ENCODE measurements at regions not wholly inside any gene's neighbourhood (a gene's known extent, or its start where the extent isn't known, plus 50 kb on each side); places are given as distances from the start of the nearest gene placed in this dataset.

DNA sequence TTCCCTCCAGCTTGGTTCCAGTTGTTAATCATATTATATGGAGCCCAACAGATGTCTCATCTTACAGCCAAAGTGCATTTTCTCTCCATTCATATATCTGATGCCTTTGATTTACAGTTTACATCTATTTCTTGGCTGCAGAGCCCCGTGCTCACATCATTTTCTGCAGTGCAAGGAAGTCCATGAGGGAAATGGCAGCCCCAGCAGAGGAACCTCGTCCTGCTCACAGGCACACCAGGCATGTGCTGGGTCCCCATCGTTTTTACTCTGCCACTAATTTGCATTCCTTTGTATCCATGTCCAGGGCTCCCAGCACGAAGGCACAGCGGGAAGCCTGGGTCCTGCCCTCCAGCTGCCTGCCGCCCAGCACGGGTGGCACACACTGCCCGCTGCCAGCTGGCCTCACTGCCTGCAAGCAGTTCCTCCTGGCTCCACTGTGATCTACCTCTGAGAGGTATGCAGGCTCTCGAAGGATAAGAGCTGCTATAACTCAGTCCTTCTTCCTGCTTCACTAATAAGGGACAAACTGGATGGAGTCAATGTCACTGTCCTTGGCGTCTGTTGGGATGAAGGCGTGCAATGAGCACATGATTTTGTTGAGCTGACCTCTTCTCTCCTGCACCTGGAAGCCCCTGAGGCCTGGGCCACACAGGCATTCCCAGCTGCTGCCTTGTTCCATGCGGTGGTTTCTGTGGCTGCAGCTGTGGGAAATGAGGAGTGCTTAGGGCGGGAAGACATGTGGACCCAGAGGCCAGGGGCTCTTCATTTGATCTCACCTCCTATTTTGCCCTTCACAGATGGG, 583.6 kb upstream of the MGMT start:
- intact Hi-C loops (cut with micrococcal nuclease): no loop called here

- intact Hi-C loops (cut with micrococcal nuclease): no loop called here
Observed at GRCh38 chr10:128884033-128884425, 583.0 kb upstream of the MGMT start.

GRCh38 chr10:128884496-128885072, 582.5 kb upstream of the MGMT start:
- intact Hi-C loops (cut with micrococcal nuclease): no loop called here

DNA sequence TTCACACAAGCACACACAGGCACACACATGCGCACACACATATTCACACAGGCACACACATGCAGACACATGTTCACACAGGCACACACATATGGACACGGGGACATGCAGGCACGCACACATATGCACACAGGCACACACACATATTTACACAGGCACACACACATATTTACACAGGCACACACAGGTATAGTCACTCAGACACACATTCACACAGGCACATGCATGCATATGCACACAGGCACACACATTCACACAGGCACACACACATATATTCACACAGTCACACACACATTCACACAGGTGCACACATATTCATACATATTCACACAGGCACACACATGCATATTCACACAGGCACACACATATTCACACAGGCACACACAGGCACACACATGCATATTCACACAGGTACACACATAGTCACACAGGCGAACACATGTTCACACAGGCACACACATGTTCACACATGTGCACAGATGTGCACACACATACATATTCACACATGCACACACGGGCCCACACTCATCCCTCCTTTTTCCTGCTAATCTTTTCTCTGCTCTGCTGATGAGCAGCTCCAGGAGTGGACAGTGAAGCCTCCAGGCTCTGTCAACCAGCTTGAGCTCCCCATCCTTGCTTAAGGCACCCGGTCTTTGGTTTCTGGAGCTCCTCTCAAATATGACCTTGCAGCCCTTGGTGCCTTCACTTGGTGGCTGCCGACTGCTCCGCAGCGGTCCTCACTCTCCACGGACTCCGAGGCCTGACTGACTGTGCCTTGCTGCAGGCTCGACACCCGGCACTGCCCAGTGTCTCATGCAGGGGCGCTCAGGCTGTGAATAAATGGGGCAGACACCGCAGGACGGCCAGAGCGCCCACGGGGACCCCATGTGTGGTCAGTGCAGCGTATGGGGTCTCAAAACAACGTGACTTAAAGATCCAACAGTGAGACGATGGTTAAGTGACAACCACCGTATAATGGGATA, 581.2 kb upstream of the MGMT start:
- intact Hi-C loops (cut with micrococcal nuclease): no loop called here

- intact Hi-C loops (cut with micrococcal nuclease): no loop called here
Observed at GRCh38 chr10:128887856-128888255, 579.2 kb upstream of the MGMT start.

GRCh38 chr10:128892005-128892404, 575.0 kb upstream of the MGMT start:
- intact Hi-C loops (cut with micrococcal nuclease): no loop called here

DNA sequence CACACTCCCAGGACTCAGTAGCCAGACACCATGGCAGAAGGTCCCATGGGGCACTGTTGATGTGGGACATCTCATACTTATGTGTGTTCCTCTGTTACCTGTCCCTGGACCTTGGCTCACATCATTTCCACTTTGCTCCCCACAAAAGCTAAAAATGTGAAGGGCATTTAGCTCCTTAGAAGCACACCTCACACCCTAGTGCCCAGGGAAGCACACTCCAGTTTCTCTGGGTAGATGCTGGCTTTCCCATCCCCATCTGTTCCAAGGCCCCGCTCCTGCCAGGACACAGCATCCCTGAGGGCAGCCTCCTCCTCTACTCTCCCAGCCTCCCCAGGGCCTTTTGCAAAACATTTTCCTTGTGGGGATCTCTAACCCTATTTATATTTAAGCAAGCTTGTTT, 572.4 kb upstream of the MGMT start:
- intact Hi-C loops (cut with micrococcal nuclease): no loop called here

DNA sequence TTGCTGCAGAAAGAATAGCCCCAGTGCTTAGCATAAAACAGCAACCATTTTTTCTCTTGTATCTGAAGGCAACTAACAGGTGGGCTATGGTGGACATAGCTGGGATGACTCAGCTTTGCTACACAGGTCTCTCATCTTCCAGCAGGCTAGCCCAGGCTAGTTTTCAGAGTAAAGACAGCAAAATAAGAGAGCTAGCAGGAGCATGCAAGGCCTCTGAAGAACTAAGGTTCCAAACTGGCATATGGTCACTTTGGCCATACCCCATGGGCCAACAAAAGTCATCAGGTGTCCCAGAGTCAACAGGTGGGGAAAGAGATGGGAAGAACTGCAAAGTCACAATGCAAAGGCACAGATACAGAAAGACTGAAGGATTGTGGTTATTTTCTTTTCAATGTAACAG, 571.6 kb upstream of the MGMT start:
- intact Hi-C loops (cut with micrococcal nuclease): no loop called here

DNA sequence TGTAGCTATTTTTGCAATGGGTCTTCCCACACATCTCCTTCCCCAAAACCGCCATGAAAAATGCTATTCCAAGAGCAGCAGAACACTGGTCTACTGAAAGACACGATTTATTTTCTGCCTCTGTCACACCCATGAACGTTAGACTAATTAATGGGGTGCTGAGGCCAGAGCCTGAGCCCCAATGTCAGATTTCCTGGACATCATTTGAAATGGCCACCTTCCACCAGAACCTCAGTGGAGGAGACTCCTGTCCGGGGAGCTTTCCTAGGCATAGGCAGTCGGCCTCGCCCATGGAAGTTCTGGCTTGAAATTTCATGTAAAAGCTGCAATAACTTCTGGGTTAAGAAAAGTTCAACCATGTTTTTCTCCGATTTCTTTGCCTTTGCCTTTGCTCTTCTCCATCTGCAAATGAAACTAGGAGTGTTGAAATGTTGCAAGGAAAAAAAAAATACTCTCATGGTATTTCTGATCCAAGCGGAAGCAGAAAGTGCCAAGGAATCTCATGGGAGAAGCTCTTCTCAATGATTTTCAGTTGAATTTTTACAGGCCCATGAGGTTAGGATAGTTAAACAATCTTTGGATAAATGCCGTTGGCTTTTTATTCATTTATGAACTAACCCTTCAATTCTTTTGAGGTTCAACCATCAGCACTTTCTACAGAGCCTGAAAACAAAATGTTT, 570.8 kb upstream of the MGMT start:
- intact Hi-C loops (cut with micrococcal nuclease): no loop called here

DNA sequence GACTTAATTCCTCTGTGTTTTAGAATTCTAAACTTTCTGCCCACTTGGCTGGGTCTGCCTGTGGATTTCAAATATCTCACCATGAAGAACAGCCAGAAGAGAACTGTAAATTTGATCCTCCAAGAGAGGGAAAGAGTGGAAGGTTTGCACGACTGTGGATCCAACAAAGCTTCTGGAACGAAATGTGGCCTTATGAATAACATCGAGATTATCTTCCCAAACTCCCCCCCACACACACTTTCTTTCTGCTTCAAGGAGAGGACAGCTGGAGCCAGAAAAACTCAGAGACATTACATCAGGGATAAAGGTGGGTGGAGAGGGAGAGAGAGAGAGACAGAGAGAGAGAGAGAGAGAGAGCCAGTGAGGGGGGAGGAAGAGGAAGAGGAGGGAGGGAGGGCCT, 570.1 kb upstream of the MGMT start:
- intact Hi-C loops (cut with micrococcal nuclease): no loop called here

- intact Hi-C loops (cut with micrococcal nuclease): no loop called here
Observed at GRCh38 chr10:128897401-128898129, 569.5 kb upstream of the MGMT start.

GRCh38 chr10:128898133-128898915, 568.7 kb upstream of the MGMT start:
- intact Hi-C loops (cut with micrococcal nuclease): no loop called here

DNA sequence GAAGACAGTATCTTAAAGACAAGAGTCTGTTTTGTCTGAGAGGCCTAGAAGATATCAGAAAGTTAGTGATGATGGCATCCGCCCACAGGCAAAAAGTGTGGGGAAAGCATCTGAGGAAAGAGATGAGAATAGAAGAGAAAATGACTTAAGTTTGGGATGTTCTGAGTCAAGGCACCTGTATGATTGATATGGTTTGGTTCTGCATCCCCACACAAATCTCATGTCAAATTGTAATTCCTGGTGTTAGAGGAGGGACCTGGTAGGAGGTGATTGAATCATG, 568.2 kb upstream of the MGMT start:
- intact Hi-C loops (cut with micrococcal nuclease): no loop called here

DNA sequence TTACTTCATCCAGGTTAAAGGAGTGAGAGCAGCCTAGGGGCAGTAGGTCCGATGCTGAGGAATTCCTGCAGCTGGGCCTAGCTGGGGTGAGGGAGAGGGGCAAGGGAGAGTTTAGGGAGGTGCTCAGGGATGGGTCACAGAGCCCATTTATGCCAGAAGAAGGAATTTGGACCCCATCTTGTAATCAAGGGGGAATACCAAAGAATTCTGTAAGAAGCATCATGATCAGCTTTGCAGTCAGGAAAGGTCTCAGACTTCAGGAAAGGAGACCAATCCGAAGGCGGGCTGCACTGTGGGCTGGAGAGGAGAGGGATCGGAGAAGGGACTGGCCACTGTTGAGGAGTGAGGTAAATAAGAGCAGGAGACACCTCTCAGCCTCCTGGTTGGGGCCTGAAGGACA, 566.6 kb upstream of the MGMT start:
- intact Hi-C loops (cut with micrococcal nuclease): no loop called here

- intact Hi-C loops (cut with micrococcal nuclease): no loop called here
Observed at GRCh38 chr10:128901236-128901635, 565.8 kb upstream of the MGMT start.

DNA sequence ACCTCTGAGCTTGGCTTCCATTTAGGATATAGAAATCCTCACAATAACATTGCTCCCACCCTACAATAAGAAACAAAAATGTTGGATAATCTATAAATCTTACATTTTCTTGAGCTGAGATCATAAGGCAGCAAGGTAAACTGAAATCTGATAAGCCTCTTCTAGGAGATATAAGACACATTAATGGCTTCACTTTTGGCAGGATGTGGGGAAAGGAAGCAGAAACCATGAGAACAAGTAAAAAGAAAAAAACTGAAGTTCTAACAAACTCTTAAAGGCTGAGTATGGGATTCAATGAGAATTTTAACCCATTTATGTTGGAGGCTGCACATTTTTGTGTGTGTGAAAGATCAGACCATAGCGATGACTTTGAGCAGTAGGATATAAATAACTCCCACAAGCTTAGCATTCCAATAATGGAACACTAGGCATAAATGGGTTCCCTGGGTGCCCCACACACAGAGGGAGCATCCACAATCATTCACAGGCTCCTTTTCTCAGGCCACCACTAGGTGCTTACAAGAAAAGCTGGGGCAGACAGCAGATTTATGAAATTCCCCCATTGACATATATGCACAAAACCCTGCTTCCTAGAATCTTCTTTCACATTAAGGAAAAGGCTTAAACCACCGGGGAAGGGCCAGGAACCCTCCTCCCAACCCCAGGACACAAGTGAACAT, 564.9 kb upstream of the MGMT start:
- intact Hi-C loops (cut with micrococcal nuclease): no loop called here

DNA sequence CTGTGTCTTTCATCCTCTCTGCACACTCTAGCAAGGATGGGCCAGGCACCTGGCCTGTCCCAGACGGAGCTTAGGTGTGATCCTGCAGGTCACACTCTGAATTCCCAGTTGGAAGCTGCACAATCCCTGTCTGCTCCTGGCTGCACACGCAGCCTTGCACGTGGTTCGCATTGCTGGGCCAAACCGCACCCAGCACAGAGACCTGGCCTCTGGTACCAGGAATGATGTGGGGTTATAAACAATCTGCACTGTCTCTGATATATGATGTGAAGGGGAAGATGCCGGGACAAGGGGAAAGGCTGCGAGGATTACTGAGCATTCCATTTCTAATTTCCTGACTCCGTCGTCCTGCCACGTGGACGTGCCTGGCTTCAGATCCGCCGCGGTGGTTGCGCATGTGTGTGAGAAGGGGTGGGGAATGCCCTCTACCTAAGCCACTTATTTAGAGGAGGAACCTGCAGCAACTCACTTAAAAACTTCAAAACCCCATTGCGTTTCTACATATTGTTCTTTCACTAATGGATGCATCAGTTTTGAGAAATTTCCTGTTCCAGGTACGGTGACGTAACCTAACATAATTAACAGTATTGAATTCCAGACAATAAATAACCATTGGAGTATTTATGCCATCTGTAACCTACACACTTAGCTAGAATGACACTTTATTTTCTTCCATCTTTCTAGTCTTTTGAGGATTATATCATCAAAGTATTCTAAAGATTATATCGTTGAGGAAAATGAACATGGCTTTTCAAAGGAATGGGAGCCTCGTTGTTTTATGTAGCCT, 559.7 kb upstream of the MGMT start:
- intact Hi-C loops (cut with micrococcal nuclease): no loop called here

DNA sequence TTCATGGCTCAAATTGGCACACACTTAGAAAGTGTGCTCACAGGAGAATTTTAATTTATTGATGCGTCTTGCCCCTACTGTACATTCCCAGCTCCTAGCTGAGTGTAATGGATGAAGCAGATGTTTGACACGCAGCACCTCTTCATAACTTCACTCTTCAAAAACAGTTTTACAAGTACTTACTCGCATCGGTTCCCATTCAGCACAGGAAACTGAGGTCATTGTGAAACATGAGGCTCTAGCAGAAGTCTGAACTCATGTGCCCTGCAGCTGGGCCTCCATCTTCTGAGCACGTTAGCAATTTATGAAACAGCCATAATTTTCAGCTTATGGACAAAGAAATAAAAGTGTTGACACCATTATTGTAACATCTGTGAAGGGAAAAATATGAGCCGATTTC, 558.9 kb upstream of the MGMT start:
- intact Hi-C loops (cut with micrococcal nuclease): no loop called here

DNA sequence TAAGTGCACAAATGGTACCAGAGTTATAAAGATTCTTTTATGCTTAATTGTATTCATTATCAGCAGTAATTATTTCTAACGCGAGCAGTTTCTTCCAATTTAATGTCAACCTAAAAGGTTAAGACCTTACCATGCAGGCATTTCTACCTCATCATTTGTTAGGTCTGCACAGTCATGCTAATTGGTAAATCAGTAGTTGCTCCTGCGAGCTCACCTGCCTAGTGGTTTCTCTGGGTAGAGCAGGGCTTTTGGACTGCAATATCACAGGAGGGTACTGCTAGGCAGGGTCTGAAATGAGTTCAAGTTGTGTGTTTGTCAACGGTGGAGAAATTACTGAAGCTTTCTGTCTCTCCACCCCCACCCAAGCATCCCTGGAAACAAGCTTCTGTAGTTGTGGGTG, 558.5 kb upstream of the MGMT start:
- intact Hi-C loops (cut with micrococcal nuclease): no loop called here

All from T-helper 1 cell treated with Interleukin-12 subunit alpha and Interleukin-12 subunit beta and Interleukin-4 antibody, amounts not matched to agents 30 ng/mL and 1 ng/mL, for 36 hours (primary cell).